ENCODE measurements at regions not wholly inside any gene's neighbourhood (a gene's known extent, or its start where the extent isn't known, plus 50 kb on each side); places are given as distances from the start of the nearest gene placed in this dataset.
A peak's percentile ranks its signal among the peaks of the same experiment; 100 is the strongest.
"Not testable (repeated sequence)": the region's sequence is repeated elsewhere in the genome, so short reads cannot be mapped to it uniquely, and the experiment has no call there.

- DNase-seq (ENCODE audit: low read depth): no peak
Measured at GRCh38 chr6:130672153-130672552, 155.1 kb upstream of the SMLR1 start.

GRCh38 chr6:130674604-130675003 is 152.6 kb upstream of the SMLR1 start:
- no peak for DNase-seq (ENCODE audit: low read depth)

- no peak for DNase-seq (ENCODE audit: low read depth)
Measured at GRCh38 chr6:130675072-130675471, 152.1 kb upstream of the SMLR1 start.

GRCh38 chr6:130676077-130676772 is 151.0 kb upstream of the SMLR1 start:
- no peak for DNase-seq (ENCODE audit: low read depth)

- no peak for DNase-seq (ENCODE audit: low read depth)
Measured at GRCh38 chr6:130676773-130677144, 150.4 kb upstream of the SMLR1 start.

GRCh38 chr6:130677312-130677711 is 149.9 kb upstream of the SMLR1 start:
- no peak for DNase-seq (ENCODE audit: low read depth)

- no peak for DNase-seq (ENCODE audit: low read depth)
Measured at GRCh38 chr6:130677766-130678165, 149.4 kb upstream of the SMLR1 start.

GRCh38 chr6:130679684-130680083 is 147.5 kb upstream of the SMLR1 start:
- no peak for DNase-seq (ENCODE audit: low read depth)

- no peak for DNase-seq (ENCODE audit: low read depth)
Measured at GRCh38 chr6:130680116-130680515, 147.1 kb upstream of the SMLR1 start.

- DNase-seq (ENCODE audit: low read depth): no peak
Measured at GRCh38 chr6:130681028-130681427, 146.2 kb upstream of the SMLR1 start.

GRCh38 chr6:130682066-130682465 is 145.1 kb upstream of the SMLR1 start:
- no peak for DNase-seq (ENCODE audit: low read depth)

- no peak for DNase-seq (ENCODE audit: low read depth)
Measured at GRCh38 chr6:130683761-130684517, 143.3 kb upstream of the SMLR1 start.

- no peak for DNase-seq (ENCODE audit: low read depth)
Measured at GRCh38 chr6:130692659-130693058, 134.5 kb upstream of the SMLR1 start.

GRCh38 chr6:130693944-130694343 is 133.3 kb upstream of the SMLR1 start:
- no peak for DNase-seq (ENCODE audit: low read depth)

- DNase-seq (ENCODE audit: low read depth): no peak
Measured at GRCh38 chr6:130694606-130695005, 132.6 kb upstream of the SMLR1 start.

- DNase-seq (ENCODE audit: low read depth): no peak
Measured at GRCh38 chr6:130696806-130697205, 130.4 kb upstream of the SMLR1 start.

- no peak for DNase-seq (ENCODE audit: low read depth)
Measured at GRCh38 chr6:130697271-130697994, 129.8 kb upstream of the SMLR1 start.

GRCh38 chr6:130697995-130698535 is 129.1 kb upstream of the SMLR1 start:
- peak; percentile 9 for DNase-seq (ENCODE audit: low read depth)

- no peak for DNase-seq (ENCODE audit: low read depth)
Measured at GRCh38 chr6:130699742-130700141, 127.5 kb upstream of the SMLR1 start.

- no peak for DNase-seq (ENCODE audit: low read depth)
Measured at GRCh38 chr6:130700397-130700796, 126.8 kb upstream of the SMLR1 start.

GRCh38 chr6:130708338-130708737 is 118.9 kb upstream of the SMLR1 start:
- no peak for DNase-seq (ENCODE audit: low read depth)

- DNase-seq (ENCODE audit: low read depth): not testable (repeated sequence)
Measured at GRCh38 chr6:130711641-130712040, 115.6 kb upstream of the SMLR1 start.

GRCh38 chr6:130713144-130713543 is 114.1 kb upstream of the SMLR1 start:
- no peak for DNase-seq (ENCODE audit: low read depth)
